ENCODE measurements at regions not wholly inside any gene's neighbourhood (a gene's known extent, or its start where the extent isn't known, plus 50 kb on each side); places are given as distances from the start of the nearest gene placed in this dataset.

GRCh38 chr14:34169561-34169960 lies 218.7 kb upstream of the EGLN3 start:
- Mint-ChIP-seq H3K27ac (ENCODE audit: unreplicated experiment) (no peak overlapping the region), H3K27me3 (ENCODE audit: unreplicated experiment) (peaks cover 33% of the 10 kb centered on the region), H3K4me3 (ENCODE audit: unreplicated experiment) (no peak overlapping the region), H3K9me3 (ENCODE audit: unreplicated experiment) (no peaks in the 10 kb centered on the region), H3K4me1 (ENCODE audit: unreplicated experiment) (no peaks in the 10 kb centered on the region), H3K36me3 (ENCODE audit: unreplicated experiment) (no peaks in the 10 kb centered on the region)
- DNase-seq (ENCODE audit: extremely low spot score, unreplicated experiment), result no peak
- TF ChIP-seq CTCF (IDR thresholded peaks at IDR 0.05), result no peak

GRCh38 chr14:34168656-34169055 lies 217.8 kb upstream of the EGLN3 start:
- DNase-seq (ENCODE audit: extremely low spot score, unreplicated experiment), result no peak
- H3K4me3 Mint-ChIP-seq (ENCODE audit: unreplicated experiment), result no peak overlapping the region
- no peaks in the 10 kb centered on the region for H3K9me3 Mint-ChIP-seq (ENCODE audit: unreplicated experiment)
- H3K27ac Mint-ChIP-seq (ENCODE audit: unreplicated experiment), result no peak overlapping the region
- H3K27me3 Mint-ChIP-seq (ENCODE audit: unreplicated experiment), result peaks cover 39% of the 10 kb centered on the region
- H3K36me3 Mint-ChIP-seq (ENCODE audit: unreplicated experiment), result no peaks in the 10 kb centered on the region
- H3K4me1 Mint-ChIP-seq (ENCODE audit: unreplicated experiment), result no peaks in the 10 kb centered on the region
- no peak for TF ChIP-seq CTCF (IDR thresholded peaks at IDR 0.05)

GRCh38 chr14:34165847-34166350 lies 215.0 kb upstream of the EGLN3 start:
- DNase-seq (ENCODE audit: extremely low spot score, unreplicated experiment), result no peak
- no peak for TF ChIP-seq CTCF (IDR thresholded peaks at IDR 0.05)
- no peaks in the 10 kb centered on the region for H3K9me3 Mint-ChIP-seq (ENCODE audit: unreplicated experiment)
- no peaks in the 10 kb centered on the region for H3K4me1 Mint-ChIP-seq (ENCODE audit: unreplicated experiment)
- no peak overlapping the region for H3K27ac Mint-ChIP-seq (ENCODE audit: unreplicated experiment)
- peaks cover 30% of the 10 kb centered on the region for H3K27me3 Mint-ChIP-seq (ENCODE audit: unreplicated experiment)
- no peaks in the 10 kb centered on the region for H3K36me3 Mint-ChIP-seq (ENCODE audit: unreplicated experiment)
- H3K4me3 Mint-ChIP-seq (ENCODE audit: unreplicated experiment), result no peak overlapping the region

- Mint-ChIP-seq H3K9me3 (ENCODE audit: unreplicated experiment) (no peaks in the 10 kb centered on the region), H3K36me3 (ENCODE audit: unreplicated experiment) (no peaks in the 10 kb centered on the region), H3K27ac (ENCODE audit: unreplicated experiment) (no peak overlapping the region), H3K4me3 (ENCODE audit: unreplicated experiment) (no peak overlapping the region), H3K27me3 (ENCODE audit: unreplicated experiment) (peaks cover 35% of the 10 kb centered on the region), H3K4me1 (ENCODE audit: unreplicated experiment) (no peaks in the 10 kb centered on the region)
- no peak for DNase-seq (ENCODE audit: extremely low spot score, unreplicated experiment)
- no peak for TF ChIP-seq CTCF (IDR thresholded peaks at IDR 0.05)
These were observed 213.4 kb upstream of the EGLN3 start for GRCh38 chr14:34164162-34164864.

GRCh38 chr14:34161351-34162082 lies 210.6 kb upstream of the EGLN3 start:
- no peak overlapping the region for H3K4me3 Mint-ChIP-seq (ENCODE audit: unreplicated experiment)
- H3K4me1 Mint-ChIP-seq (ENCODE audit: unreplicated experiment), result no peaks in the 10 kb centered on the region
- DNase-seq (ENCODE audit: extremely low spot score, unreplicated experiment), result no peak
- H3K36me3 Mint-ChIP-seq (ENCODE audit: unreplicated experiment), result no peaks in the 10 kb centered on the region
- H3K27ac Mint-ChIP-seq (ENCODE audit: unreplicated experiment), result no peak overlapping the region
- H3K9me3 Mint-ChIP-seq (ENCODE audit: unreplicated experiment), result no peaks in the 10 kb centered on the region
- H3K27me3 Mint-ChIP-seq (ENCODE audit: unreplicated experiment), result peaks cover 39% of the 10 kb centered on the region
- no peak for TF ChIP-seq CTCF (IDR thresholded peaks at IDR 0.05)
